HG02678 (cell line): ENCODE measurements at regions not wholly inside any gene's neighbourhood (a gene's known extent, or its start where the extent isn't known, plus 50 kb on each side); places are given as distances from the start of the nearest gene placed in this dataset.

Experiments used
- ATAC-seq: cut with Tn5 transposase; IDR thresholded peaks from one replicate; pipeline ENCODE4 v1.9.1; 2021; ENCODE audit warnings: mild to moderate bottlenecking, moderate library complexity; ENCODE audit not compliant: unreplicated experiment

DNA sequence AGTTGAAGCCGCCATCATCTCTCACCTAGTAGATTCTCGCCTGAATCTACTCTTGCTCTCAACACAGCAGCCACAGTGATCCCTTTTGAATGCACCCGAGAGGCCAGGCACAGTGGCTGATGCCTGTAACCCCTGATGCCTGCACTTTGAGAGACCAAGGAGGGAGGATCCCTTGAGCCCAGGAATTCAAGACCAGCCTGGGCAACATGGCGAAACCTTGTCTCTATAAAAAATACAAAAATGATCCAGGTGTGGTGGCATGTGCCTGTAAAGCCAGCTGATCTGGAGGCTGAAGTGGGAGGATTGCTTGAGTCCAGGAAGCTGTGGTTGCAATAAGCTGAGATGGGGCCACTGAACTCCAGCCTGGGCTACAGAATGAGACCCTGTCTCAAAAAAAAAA is 60.3 kb upstream of the EML4 start:
- no peak for ATAC-seq

DNA sequence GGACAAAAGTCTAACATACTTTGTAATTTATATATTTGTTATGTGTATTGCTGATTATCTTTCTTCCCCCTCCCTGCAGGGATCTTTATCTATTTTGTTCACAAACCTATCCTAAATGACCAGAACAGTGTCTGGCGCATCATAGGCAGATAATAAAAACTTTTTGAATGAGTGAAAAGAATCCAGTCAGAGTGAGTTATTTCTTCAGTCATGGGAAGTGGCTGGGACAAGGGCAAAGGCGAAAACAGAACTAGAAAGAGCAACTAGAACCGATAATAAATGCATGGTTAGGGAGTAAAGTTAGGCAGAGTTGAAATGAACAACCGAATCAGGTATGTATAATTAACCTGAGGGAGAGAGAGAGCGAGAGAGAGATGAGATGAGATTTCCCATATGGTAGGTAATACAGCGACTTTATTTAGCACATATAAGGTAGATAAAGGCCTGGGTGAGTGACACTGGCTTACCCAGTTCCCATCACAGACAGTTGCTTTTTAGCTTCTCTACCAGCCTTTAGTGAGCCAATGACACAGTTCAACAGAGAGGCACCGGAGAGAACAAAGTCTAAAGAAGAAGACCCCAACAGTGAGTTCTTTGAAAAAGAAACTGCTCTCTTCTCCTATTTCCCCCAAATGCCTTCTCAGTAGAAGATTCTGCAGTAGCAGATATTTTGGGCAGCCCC is 59.1 kb upstream of the EML4 start:
- no peak for ATAC-seq

DNA sequence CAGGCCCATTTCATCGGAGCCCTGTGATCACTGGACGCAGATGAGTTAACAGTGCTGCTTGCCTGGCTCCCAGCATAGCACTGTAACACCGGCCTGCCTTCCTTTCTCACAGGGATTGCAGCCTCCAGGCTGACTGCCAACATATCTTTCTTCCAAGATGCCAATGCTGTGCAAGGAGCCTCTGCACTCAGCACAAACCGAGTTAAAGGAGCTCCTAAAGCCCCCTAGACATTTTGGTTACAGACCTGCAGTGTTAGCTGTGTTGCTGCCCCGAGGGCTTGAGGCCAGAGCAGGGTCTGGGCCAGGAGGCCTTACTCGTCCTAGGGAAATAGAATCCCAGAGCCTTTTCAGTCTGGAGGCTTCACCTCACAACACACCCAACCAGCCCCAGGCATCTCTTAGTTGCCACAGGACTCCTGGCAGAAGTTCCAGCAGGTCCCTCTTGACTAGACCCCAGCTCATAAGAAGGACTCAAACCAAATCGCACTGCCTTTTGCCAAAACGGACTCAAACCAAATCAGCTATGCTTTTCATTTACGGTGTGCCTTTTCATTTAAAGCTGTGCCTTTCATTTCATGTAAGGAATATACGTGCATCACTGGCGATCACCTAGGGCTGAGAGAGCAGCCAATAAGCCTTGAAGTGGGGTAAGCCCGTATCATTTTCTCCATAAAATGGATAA is 58.4 kb upstream of the EML4 start:
- no peak for ATAC-seq

DNA sequence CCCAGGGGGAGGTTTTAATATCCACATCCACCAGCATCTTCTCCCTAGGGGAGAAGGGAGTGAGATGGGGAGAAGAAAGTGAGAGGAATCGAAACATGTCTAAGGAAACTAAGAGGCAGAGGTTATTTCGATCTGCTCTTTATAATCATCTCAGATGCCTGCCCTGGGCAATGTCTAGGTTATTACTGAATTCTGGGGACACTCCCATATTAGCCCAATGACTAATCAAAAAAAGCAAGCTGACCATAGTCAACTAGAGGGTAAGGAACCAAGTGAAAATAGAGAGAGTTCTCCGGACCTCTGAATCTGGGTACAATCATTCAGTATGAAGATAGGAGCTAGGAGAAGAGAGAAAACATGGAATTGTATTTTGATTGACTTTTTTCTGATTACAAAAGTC is 56.7 kb upstream of the EML4 start:
- ATAC-seq, result no peak

DNA sequence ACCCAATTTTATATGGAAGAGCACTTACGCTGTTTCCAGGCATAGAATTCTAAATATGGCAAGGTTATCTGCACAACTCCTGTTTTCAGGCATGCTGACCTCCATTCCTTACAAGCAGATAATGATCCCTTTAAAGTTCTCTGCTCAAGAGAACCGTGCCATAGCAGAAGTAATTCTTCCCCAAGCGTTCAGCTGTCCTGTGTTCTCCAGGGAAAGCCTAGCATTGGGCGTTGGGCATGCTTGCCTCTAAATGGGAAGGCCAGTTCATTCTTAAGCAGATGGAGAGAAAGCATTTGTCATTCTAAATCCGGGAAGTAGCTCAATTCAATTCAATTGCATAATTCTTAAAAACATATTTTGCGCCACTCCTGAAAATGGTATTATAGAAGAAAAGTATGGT is 55.7 kb upstream of the EML4 start:
- ATAC-seq, result no peak

DNA sequence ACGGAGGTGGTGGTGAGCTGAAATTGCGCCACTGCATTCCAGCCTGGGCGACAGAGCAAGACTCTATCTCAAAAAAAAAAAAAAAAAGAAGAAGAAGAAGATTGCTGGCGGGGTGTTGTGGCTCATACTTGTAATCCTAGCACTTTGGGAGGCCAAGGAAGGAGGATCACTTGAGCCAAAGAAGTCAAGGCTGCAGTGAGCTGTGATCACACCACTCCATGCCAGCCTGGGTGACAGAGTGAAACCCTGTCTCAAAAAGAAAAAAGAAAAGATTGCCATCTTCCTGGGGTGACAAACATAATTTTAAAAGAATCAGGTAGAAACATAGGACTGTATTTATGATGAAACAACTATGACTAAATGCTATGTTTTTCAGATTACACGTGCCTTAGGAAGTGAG is 55.1 kb upstream of the EML4 start:
- no peak for ATAC-seq

DNA sequence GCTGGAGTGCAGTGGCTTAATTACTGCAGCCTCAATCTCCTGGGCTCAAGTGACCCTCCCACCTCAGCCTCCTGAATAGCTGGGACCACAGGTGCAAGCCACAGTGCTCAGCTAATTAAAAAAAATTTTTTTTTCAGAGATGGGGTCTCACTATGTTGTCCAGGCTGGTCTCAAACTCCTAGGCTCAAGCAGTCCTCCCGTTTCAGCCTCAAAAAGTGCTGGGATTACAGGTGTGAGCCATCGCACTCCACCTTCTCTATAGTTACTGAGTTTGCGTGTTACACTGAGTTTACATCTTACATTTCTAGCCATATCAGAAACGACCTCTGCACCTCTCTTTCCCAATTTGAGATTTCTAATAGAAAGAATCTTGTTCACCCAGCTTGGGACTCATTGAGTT is 53.6 kb upstream of the EML4 start:
- ATAC-seq, result no peak

DNA sequence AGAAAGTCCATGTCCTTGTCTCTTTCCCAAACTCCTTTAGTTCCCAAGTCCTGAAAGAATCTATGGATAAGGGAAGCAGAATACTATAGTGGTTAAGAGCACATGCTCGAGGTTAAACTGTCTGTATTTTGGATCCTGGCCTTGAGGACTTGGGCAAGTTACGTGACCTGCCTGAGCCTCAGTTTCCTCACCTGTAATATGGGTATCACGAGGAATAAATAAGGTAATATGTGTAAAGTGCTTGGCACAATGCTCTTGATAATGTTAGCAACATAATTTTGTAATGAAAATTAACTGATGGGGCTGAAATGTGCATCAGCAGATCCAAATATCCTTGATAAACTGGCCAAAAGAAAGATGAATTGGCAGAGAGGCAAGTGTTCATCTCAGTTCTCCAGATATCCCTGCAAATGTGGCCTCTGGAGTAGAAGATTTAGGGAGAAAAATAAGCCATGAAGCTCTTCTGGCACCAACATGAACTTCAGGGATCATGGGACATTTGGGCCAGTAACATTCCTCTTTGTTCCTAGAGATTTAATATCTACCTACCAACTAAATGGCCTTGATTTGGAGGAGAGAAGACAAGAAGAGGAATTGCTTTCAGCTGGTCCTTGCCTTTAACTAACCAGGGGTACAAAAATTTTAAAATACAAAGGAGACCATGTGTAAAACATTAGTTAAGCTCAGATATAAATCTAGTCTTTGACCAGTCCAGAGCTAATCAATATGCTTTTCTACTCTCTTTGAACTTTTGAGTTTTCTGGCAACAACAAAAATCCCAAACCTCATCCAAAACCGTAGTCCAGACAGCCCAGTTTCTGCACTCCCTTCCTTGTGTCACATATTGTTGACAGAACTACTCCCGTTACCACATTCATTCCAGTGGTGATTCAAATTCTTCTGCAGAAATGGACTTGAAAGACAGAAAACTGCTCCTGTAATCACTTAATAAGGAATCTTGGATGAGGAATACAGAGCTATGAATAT is 52.7 kb upstream of the EML4 start:
- no peak for ATAC-seq

DNA sequence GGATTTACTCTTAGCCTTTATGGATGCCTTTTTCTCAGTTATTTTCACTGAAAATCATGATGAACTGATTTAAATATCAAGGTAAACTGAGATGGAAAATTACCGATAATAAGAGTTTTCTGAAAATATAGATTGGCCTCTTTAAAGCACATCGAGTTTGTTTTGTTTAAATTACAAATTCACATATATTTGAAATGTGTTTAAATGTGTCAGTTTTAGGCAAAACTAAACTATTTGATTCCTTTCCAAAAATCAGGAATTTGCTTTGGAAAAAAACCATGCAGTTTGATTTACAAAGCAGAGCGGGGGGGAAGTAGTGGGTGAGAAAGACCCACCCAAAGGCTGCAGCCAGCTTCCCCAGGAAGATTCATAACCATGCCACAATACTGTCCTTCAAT is 52.0 kb upstream of the EML4 start:
- no peak for ATAC-seq

DNA sequence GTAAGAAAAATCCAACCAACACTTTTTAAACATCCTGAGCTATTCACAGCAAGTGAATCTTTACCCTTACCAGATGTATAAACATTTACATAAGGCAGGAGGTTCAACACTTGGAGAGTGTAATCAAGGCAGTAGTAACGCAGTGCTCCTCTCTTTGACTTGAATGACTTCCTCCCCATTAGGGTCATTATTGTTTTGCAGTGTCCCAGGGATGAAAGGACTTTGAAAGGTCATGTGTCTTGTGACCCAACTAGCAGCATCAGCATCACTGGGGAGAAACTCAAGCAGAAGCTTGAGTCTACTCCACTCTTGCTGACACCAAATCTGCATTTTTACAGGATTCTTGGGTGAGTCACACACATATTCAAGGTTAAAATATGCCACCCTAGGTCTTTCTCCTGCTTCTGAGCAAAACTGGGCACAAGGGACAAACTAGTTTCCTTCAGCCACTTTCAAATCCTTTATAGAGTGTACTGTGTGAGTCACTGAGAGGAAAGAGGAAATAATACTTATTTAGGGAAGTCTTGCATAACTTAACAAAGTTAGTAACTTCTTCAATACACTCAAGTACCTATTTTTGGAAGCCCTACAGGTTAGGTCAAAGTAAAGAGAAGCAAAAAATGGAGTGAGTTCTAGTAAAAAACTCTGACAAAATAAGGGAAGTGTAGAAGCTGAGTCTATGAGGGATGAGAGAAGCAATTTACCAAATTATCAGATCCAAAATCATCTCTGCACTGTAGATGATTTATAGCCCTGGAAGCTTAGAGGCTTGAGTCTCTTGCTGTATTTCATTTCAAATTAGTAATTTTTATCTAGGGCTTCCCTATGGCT is 51.0 kb upstream of the EML4 start:
- peak; percentile 91 for ATAC-seq

DNA sequence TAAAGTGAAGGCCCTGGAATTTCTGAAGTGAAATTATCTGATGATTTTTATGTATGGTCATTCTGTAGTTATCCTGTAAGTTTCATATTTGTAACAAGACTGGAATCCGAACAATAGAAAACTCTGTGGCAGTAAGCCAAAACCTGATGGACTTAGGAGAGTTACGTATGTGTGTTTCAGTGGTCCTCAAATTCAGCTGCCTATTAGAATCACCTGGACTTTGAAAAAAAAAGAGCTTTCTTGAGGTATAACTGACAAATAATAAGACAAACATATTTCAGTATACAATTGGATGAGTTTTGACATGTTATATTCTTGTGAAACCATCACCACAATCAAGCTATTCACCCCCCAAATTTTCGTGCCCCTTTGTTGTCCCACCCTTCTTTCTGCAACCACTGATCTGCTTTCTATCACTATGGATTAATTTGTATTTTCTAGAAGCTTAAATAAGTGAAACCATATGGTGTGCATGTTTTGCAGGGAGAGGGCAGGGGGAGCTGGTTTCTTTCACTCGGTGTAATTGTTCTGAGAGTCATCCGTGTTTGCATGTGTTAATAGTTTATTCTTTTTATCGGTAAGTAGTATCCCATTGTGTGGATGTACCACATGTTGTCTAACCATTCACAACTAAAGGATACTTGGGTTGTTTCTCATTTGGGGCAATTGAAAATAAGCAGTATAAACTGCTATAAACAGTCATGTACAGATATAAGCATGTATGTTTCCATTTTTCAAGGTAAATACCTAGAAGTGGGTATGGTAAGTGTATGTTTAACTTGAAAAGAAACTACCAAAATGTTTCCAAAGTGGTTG is 50.2 kb upstream of the EML4 start:
- ATAC-seq, result no peak
